ENCODE measurements at regions not wholly inside any gene's neighbourhood (a gene's known extent, or its start where the extent isn't known, plus 50 kb on each side); places are given as distances from the start of the nearest gene placed in this dataset.

DNA sequence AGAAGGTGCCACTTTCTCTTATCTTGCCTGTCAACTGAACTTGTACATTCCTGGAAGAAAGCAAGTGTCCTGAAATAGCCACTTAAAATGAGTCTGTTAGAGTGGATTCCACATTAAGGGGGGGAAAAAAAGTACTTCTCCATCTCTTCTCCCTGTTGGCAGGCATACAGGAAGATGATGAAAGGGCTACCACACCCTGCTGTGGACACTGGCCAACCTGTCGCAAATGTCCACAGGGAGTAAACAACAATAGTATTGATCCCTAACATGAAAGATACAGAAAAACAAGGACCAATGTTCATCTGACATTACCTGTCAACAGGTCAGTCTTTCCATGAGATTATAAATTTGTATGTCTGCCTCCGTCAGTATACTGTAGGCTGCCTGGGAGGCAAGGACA lies 265.1 kb upstream of the MAP3K1 start:
- no peak overlapping the region for H3K4me3 Mint-ChIP-seq
- H3K4me1 Mint-ChIP-seq (ENCODE audit: low read depth) = peaks cover 1% of the 10 kb centered on the region
- DNase-seq (no peak), ATAC-seq (no peak)
- H3K9me3 Mint-ChIP-seq = no peaks in the 10 kb centered on the region
- no peaks in the 10 kb centered on the region for H3K27me3 Mint-ChIP-seq (ENCODE audit: low read depth)
- no peaks in the 10 kb centered on the region for H3K36me3 Mint-ChIP-seq (ENCODE audit: insufficient read depth)

DNA sequence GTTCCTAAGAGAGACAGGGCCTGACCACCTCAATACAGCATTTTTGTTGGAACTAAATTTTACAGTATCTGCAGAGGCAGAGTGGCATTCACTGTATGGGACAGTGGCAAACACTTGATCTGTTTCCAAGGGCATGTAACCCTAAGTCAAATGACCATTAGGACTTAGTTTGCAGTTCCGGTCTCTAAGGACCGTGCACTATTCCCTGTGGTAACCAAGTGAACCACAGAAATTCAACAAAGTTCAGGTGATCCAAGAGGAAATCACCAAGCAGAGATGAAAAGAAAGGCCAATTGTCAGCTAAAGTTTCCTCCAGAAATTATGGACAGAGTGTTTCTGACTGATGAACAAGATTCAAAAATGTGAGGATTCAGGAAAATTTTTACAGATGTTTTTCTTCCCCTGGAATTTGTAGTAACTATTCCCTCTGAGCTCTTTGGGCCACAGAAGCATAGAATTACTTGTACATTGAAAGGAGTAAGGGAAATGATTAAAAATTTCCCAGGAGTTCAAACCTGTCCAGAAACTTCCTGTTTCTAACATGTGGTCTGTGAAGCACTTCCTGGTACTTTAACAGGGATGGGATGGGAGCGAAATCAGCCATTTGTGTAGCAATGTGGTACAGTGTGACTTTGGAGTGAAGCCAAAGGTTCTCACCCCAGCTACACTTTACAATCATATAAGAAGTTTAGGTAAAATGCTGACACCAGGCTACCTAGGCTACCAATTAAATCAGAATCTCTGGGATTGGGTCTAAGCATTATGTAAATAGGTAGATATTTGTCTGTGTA lies 266.1 kb upstream of the MAP3K1 start:
- H3K4me1 Mint-ChIP-seq (ENCODE audit: low read depth) = peaks cover 1% of the 10 kb centered on the region
- H3K36me3 Mint-ChIP-seq (ENCODE audit: insufficient read depth) = no peaks in the 10 kb centered on the region
- no peak overlapping the region for H3K4me3 Mint-ChIP-seq
- H3K27me3 Mint-ChIP-seq (ENCODE audit: low read depth) = no peaks in the 10 kb centered on the region
- DNase-seq (no peak), ATAC-seq (no peak)
- H3K9me3 Mint-ChIP-seq = no peaks in the 10 kb centered on the region

DNA sequence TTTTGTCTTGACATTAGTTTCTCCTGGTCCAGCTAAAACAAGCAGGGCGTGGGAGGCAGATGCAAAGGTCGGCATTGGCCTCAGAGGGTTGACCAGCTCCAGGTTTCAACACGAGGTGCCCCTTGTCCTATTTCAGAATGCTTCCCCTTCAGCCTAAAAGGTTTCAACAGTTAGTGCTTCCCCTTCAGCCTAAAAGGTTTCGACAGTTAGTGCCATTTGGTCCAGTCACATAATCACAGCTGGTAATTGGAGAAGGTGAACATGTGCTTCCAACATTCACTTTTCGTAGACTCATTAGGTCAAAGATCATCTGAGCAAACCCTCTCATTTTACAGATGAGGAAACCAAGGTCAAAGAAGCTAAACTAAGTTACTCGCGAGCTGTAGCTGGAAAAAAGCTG lies 270.3 kb upstream of the MAP3K1 start:
- Mint-ChIP-seq H3K36me3 (ENCODE audit: insufficient read depth) (no peaks in the 10 kb centered on the region), H3K4me1 (ENCODE audit: low read depth) (peaks cover 12% of the 10 kb centered on the region), H3K4me3 (no peak overlapping the region), H3K9me3 (no peaks in the 10 kb centered on the region), H3K27me3 (ENCODE audit: low read depth) (no peaks in the 10 kb centered on the region)
- ATAC-seq (no peak), DNase-seq (no peak)

DNA sequence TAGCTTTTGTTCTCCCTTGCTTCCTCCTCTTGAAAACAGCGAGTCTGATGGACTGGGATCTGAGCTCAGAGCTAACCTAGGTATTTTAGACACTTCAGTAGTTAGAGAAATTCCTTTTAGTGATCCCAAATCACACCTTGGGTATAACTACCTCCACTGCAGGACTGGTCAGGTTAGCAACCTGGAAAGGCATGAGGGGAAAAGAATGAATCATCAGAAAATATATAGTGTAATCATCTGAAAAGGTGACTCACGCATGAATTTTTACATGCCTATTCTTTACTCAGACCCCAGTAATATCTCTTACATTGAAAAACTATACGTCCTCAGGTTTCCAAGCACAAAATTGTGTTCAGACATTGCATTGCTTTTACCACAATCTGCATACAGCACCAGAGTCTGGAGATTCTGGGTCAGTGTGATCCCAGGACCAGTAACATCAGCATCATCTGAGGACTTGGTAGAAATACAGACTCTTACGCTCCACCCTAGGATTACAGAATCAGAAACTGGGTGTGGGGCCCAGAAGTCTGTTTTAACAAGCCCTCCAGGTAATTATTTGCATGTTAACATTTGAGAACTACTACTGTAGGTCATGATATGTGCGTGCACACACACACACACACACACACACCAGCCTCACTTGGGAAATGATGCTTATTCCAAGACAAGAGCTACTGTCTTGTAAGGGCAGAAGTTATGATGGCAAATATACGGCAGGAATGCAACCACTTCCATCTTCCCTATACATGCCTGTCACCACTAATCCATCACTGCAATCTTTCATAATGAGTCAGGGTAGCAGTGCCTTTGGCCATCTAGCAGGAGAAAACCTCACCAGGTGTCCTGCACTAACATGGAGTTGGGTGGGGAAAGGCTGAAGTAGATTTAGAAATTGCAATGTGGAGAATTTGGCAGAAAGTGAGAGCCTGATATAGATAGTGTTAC lies 271.6 kb upstream of the MAP3K1 start:
- Mint-ChIP-seq H3K4me3 (no peak overlapping the region), H3K9me3 (no peaks in the 10 kb centered on the region), H3K27me3 (ENCODE audit: low read depth) (no peaks in the 10 kb centered on the region), H3K4me1 (ENCODE audit: low read depth) (peaks cover 11% of the 10 kb centered on the region), H3K36me3 (ENCODE audit: insufficient read depth) (no peaks in the 10 kb centered on the region)
- DNase-seq = no peak
- ATAC-seq = no peak

DNA sequence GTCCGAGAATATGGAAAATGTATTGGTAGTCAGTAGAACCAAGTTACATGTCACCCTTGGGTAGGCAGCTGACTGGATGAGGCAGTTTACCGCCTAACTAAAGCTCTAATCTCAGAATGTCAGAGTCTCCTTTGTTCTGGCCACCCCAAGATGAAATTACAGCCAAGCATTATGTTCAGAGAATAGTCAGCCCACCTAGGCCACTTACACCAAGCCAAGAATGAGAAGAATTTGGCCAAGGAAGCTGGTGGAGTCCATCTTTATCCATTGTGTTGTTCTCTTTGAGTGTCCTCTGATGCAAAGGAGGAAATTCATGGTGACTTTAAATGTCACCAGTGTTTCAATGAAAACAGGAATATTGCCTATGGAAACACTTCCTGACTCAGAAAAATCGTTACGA lies 275.1 kb upstream of the MAP3K1 start:
- Mint-ChIP-seq H3K4me1 (ENCODE audit: low read depth) (peaks cover 13% of the 10 kb centered on the region), H3K9me3 (no peaks in the 10 kb centered on the region), H3K27me3 (ENCODE audit: low read depth) (no peaks in the 10 kb centered on the region), H3K36me3 (ENCODE audit: insufficient read depth) (no peaks in the 10 kb centered on the region), H3K4me3 (no peak overlapping the region)
- ATAC-seq (no peak), DNase-seq (no peak)

DNA sequence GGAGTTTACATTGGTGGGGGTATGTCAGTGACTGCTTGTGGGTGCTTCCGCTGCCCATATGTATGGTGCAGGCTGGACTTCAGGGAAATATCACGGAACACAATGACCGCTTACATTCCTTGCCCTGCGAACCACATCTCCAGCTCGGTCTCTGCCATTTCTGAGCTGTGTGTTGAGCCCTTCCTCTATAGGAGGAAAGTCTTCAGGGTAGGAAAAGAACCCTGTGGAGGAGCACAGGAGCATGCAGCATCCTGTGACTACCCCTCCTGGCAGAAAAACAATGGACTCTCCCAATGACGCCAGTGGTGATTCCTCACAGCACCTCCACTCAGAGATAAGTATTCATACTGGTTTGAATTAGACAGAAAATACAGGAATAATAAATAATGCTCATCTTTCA lies 276.8 kb upstream of the MAP3K1 start:
- Mint-ChIP-seq H3K36me3 (ENCODE audit: insufficient read depth) (no peaks in the 10 kb centered on the region), H3K4me3 (no peak overlapping the region), H3K9me3 (no peaks in the 10 kb centered on the region), H3K4me1 (ENCODE audit: low read depth) (peaks cover 24% of the 10 kb centered on the region), H3K27me3 (ENCODE audit: low read depth) (peaks cover 2% of the 10 kb centered on the region)
- DNase-seq (no peak), ATAC-seq (no peak)

DNA sequence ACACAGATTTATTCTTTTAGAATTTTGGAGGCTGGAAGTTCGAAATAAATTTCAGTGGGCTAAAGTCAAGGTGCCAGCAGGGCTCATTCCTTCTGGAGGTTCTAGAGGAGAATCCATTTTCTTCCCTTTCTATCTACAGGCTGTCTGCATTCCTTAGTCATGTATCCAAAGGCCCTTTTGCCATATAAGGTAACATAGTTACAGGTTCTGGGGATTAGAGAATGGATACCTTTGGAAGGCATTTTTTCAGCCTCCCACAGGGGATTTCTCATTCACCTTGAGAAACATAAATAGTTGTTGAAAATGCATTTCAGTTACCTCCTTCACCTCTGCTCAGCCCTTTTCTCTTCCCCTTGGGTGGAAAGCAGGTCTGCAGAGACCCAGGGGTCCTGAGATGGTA lies 280.0 kb upstream of the MAP3K1 start:
- DNase-seq = no peak
- ATAC-seq = no peak
- Mint-ChIP-seq H3K4me1 (ENCODE audit: low read depth) (peaks cover 18% of the 10 kb centered on the region), H3K36me3 (ENCODE audit: insufficient read depth) (no peaks in the 10 kb centered on the region), H3K27me3 (ENCODE audit: low read depth) (peaks cover 2% of the 10 kb centered on the region), H3K4me3 (no peak overlapping the region), H3K9me3 (no peaks in the 10 kb centered on the region)

DNA sequence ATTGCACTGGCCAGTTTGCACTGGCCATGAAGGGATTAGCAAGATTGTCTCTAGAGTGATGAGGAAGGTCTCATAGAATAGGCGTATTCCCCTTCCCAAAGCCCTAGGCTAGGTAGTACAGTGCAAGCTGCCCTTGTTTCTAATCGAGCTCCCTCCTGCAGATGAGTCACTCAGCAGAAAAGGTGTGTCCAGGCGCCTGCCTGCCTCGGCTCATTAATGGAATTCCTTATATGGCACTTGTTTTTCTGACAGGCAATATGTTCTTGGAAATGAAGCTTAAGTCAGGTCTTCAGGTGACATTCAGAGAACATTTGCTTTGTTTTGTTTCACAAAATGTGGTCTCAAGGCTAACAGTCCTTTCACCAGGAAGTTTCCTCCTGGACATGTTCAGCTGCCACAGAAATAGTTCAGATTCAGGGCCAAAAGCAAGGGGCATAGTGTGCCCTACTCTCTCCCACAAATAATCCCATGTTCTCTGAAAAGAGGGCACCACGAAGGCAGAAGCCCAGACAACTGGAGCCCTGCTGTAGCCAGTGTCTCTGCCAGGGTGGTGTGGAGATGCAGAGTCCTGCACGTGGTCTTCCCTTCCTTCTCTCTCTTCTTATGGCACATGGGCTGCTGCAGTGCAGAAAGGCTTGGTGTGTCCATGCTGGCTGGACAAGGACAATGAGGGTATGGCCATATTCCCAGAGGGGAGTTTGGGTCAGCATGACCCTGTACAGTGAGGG lies 281.1 kb upstream of the MAP3K1 start:
- Mint-ChIP-seq H3K27me3 (ENCODE audit: low read depth) (peaks cover 2% of the 10 kb centered on the region), H3K9me3 (no peaks in the 10 kb centered on the region), H3K4me3 (no peak overlapping the region), H3K4me1 (ENCODE audit: low read depth) (peaks cover 18% of the 10 kb centered on the region), H3K36me3 (ENCODE audit: insufficient read depth) (no peaks in the 10 kb centered on the region)
- ATAC-seq = peak in 1 of 2 donors; percentile 58
- DNase-seq = no peak

DNA sequence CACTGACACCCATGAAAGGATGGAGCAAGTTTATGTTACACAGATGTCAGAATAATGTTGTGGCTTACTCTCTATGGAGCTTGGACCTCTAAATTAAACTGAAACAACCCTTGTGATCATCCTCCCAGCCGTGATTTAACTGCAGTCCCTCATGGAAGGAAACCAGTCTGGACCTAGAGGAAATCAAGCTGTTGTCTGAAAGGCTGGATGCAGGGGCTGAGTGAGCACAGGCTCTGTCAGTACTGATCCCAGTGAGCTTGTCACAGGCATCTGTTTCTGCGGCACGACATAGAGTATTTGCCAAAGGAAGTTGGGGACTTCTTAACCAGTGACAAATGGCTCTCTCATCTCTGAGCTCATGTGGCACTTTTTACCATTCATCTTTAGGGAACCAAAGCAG lies 282.9 kb upstream of the MAP3K1 start:
- Mint-ChIP-seq H3K36me3 (ENCODE audit: insufficient read depth) (no peaks in the 10 kb centered on the region), H3K4me1 (ENCODE audit: low read depth) (peaks cover 23% of the 10 kb centered on the region), H3K27me3 (ENCODE audit: low read depth) (peaks cover 2% of the 10 kb centered on the region), H3K4me3 (no peak overlapping the region), H3K9me3 (no peaks in the 10 kb centered on the region)
- ATAC-seq = no peak
- DNase-seq = no peak

DNA sequence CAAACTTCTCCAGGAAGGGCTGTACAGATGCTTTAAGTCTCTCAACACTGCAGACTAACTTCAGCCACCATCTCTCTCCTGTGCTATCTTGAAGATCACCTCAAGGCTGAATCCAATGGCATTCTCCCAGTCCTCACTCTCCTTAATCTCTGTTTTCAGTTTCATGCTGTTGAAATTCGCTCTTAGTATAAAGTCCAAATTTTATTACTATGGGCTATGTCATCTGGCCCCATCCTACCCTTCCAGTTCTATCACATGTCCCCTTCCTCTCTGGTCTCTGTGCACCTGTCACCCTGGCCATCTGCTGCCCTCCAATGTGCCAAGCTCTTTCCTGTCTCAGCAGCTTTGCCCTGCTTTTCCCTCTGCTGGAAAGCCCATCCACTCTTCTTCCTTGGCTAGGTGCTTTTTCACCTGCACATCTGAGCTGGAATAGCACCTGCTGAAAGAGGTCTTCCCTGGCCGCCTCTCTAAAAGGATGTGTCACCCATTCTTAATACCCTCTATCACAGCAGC lies 284.7 kb upstream of the MAP3K1 start:
- peaks cover 25% of the 10 kb centered on the region for H3K4me1 Mint-ChIP-seq (ENCODE audit: low read depth)
- DNase-seq (no peak), ATAC-seq (no peak)
- no peak overlapping the region for H3K4me3 Mint-ChIP-seq
- H3K27me3 Mint-ChIP-seq (ENCODE audit: low read depth) = peaks cover 2% of the 10 kb centered on the region
- H3K9me3 Mint-ChIP-seq = no peaks in the 10 kb centered on the region
- H3K36me3 Mint-ChIP-seq (ENCODE audit: insufficient read depth) = no peaks in the 10 kb centered on the region

DNA sequence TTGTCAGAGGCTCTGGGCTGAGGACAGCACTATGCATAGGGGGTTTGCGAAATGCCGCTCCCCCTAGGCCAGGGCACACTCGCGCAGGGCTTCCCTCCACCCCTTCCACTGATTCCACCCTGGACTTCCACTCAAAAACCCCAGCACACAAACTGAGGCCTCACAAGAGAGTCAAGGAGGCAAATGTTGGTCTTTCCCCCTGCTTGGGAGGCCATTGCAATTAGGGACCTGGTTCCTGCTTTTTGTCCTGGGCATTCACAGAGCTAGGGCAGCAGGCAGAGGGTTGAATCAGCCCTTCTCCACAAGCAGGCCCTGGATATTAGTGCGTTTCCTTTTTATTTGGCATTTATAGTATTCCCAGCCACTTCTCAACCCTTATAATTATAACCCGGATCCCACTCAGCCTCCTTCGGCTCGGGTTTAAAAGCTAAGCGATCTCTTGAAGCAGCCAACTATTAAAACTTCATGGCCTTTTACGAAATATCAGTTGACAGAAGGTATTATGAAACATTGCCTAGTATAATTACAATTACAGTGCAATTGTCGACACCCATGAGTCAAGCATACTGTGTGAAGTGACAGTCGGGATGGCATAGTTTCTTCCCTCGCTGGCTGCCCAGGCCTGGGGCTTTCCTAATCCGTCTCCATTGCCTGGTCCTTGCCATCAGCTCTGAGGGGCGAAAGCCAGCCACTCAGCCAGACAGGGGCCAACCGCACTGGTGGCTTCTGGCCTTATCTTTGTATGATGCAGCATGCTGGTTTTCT lies 285.5 kb upstream of the MAP3K1 start:
- Mint-ChIP-seq H3K4me3 (no peak overlapping the region), H3K9me3 (no peaks in the 10 kb centered on the region), H3K4me1 (ENCODE audit: low read depth) (peaks cover 23% of the 10 kb centered on the region), H3K36me3 (ENCODE audit: insufficient read depth) (no peaks in the 10 kb centered on the region), H3K27me3 (ENCODE audit: low read depth) (peaks cover 2% of the 10 kb centered on the region)
- ATAC-seq (no peak), DNase-seq (no peak)

DNA sequence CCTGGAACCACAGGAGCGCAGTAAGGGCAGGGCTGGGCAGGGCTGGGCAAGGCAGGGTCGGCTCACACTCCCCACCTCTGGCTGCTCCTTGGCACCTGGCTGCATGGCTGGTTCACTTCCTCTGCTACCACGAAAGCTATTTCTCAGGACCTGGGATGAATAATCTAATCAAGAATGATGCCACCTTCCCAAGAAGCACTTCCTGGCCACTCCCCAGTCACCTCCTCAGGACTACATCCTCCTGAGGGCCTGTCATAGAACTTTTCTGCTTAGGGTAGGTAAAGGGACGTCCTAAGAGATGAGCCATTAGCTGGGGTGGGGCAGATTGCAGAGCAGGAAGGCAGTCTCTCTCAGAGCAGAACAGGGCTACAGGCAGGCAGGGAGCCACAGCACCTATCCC lies 288.2 kb upstream of the MAP3K1 start:
- Mint-ChIP-seq H3K27me3 (ENCODE audit: low read depth) (no peaks in the 10 kb centered on the region), H3K9me3 (no peaks in the 10 kb centered on the region), H3K36me3 (ENCODE audit: insufficient read depth) (no peaks in the 10 kb centered on the region), H3K4me3 (no peak overlapping the region), H3K4me1 (ENCODE audit: low read depth) (peaks cover 8% of the 10 kb centered on the region)
- ATAC-seq (no peak), DNase-seq (no peak)

DNA sequence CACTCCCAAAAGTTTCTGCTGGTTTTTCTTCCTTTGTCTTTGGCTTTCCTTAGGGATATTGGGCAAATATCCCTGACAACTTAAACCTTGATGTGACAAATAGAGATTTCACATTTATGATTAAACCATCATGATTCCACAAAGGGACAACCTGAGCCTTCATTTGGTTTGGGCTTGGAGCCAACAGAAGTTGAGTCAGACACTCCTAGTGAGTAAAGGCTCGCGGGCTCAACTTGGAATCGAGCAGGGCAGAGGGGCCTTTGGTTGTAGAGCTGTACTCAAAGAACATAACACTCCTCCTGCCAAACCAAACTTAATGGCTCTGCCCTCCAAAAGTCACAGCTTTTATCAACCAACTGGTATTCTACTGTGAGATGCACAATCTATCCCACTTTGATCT lies 290.2 kb upstream of the MAP3K1 start:
- Mint-ChIP-seq H3K9me3 (no peaks in the 10 kb centered on the region), H3K36me3 (ENCODE audit: insufficient read depth) (no peaks in the 10 kb centered on the region), H3K4me1 (ENCODE audit: low read depth) (peaks cover 8% of the 10 kb centered on the region), H3K4me3 (no peak overlapping the region), H3K27me3 (ENCODE audit: low read depth) (no peaks in the 10 kb centered on the region)
- ATAC-seq (no peak), DNase-seq (no peak)

All from activated T-cell treated with anti-CD3 and anti-CD28 coated beads, Interleukin-2, amount 50 U/mL, for 4 hours (primary cell).